Liver (tissue), 3 donors: ENCODE measurements at regions not wholly inside any gene's neighbourhood (a gene's known extent, or its start where the extent isn't known, plus 50 kb on each side); places are given as distances from the start of the nearest gene placed in this dataset.

ENCODE experiments used
- FOXA2 ChIP-seq: IDR thresholded peaks from 2 replicates; pipeline ENCODE4 v1.6.1; 2016; ENCODE audit warnings: antibody characterized with exemption
- RAD21 ChIP-seq, 2 donors: IDR thresholded peaks; 2 replicates each; pipeline ENCODE4 v1.6.1; 2016; ENCODE audit warnings: antibody characterized with exemption in 2 of 2, mild to moderate bottlenecking in 2 of 2
- TF ChIP-seq, protein P1 (sequence below): fragments of 150-350 bp; IDR thresholded peaks from 2 replicates; pipeline ENCODE4 v1.5.1; 2017; ENCODE audit warnings: improper control_type of control experiment, low read depth, low read length; ENCODE audit not compliant: missing input control
- TF ChIP-seq, protein P2 (sequence below): IDR thresholded peaks from 2 replicates; pipeline ENCODE4 v1.6.1; 2016; ENCODE audit warnings: antibody characterized with exemption
- donor health status: healthy.
- donor health status: healthy.

DNA sequence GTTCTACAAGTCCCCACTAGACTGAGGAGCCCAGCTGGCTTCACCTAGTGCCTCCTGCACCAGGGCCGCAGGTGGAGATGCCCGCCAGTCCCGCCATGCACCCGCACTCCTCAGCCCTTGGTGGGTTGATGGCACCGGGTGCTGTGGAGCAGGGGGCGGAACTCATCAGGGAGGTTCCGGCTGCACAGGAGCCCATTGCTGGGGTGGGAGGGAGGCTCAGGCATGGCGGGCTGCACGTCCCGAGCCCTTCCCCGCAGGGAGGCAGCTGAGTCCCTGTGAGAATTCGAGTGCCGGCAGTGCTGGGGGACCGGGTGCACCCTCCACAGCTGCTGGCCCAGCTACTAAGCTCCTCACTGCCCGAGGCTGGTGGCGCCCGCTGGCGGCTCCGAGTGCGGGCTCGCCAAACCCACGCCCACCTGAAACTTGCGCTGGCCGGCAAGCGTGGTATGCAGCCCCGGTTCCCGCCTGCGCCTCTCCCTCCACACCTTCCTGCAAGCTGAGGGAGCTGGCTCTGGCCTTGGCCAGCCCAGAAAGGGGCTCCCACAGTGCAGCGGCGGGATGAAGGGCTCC, 252.7 kb upstream of the TCF4 start:
- TF ChIP-seq, protein P1, sequence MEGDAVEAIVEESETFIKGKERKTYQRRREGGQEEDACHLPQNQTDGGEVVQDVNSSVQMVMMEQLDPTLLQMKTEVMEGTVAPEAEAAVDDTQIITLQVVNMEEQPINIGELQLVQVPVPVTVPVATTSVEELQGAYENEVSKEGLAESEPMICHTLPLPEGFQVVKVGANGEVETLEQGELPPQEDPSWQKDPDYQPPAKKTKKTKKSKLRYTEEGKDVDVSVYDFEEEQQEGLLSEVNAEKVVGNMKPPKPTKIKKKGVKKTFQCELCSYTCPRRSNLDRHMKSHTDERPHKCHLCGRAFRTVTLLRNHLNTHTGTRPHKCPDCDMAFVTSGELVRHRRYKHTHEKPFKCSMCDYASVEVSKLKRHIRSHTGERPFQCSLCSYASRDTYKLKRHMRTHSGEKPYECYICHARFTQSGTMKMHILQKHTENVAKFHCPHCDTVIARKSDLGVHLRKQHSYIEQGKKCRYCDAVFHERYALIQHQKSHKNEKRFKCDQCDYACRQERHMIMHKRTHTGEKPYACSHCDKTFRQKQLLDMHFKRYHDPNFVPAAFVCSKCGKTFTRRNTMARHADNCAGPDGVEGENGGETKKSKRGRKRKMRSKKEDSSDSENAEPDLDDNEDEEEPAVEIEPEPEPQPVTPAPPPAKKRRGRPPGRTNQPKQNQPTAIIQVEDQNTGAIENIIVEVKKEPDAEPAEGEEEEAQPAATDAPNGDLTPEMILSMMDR, result no peak
- TF ChIP-seq, protein P2, sequence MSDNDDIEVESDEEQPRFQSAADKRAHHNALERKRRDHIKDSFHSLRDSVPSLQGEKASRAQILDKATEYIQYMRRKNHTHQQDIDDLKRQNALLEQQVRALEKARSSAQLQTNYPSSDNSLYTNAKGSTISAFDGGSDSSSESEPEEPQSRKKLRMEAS, result no peak
- TF ChIP-seq RAD21 (IDR thresholded peaks at IDR 0.05), result no peak
- no peak for TF ChIP-seq FOXA2
